ENCODE measurements at regions not wholly inside any gene's neighbourhood (a gene's known extent, or its start where the extent isn't known, plus 50 kb on each side); places are given as distances from the start of the nearest gene placed in this dataset.

DNA sequence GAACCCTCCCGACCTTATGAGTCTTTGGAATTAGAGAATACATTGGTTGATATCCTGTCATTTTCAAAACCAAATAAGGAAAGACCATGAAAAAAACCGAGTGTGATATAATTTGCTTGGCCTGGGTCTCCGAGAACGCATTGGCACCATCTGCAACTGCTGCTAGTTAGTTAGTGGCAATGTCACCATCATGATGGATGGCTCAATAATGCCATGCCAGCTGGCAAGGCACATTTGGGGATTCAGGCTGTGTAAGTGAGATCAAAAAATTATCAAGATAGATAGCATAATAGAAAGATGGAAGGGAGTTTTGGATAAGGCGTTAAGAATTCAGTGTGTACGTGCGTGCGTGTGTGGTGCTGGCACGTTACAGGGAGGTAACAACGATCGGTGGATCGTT lies 134.7 kb upstream of the TCERG1L start:
- TF ChIP-seq, protein P1, sequence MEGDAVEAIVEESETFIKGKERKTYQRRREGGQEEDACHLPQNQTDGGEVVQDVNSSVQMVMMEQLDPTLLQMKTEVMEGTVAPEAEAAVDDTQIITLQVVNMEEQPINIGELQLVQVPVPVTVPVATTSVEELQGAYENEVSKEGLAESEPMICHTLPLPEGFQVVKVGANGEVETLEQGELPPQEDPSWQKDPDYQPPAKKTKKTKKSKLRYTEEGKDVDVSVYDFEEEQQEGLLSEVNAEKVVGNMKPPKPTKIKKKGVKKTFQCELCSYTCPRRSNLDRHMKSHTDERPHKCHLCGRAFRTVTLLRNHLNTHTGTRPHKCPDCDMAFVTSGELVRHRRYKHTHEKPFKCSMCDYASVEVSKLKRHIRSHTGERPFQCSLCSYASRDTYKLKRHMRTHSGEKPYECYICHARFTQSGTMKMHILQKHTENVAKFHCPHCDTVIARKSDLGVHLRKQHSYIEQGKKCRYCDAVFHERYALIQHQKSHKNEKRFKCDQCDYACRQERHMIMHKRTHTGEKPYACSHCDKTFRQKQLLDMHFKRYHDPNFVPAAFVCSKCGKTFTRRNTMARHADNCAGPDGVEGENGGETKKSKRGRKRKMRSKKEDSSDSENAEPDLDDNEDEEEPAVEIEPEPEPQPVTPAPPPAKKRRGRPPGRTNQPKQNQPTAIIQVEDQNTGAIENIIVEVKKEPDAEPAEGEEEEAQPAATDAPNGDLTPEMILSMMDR (conservative IDR thresholded peaks at IDR 0.05): no peak

DNA sequence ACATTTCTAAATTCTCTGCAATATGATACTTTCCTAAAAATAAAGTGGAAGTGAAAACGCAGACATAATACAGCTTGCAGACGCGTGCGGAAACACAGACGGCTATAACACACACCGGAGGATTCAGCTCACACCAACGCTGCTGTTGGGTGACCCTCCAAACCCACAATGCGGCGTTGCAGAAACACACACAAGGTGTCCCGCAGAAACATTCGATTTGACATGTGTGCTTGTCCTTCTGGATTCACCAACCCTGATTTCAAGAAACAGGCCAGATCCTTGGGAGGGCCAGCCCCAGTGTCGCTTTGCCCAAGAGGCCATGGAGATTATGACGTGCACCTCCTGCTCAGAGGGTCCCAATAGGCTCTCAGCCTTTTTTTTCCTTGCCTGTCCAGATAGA lies 136.7 kb upstream of the TCERG1L start:
- TF ChIP-seq, protein P1 (conservative IDR thresholded peaks at IDR 0.05): no peak
- no peak overlapping the region for H3K27ac ChIP-seq

More for the DNA sequence above, 134.7 kb upstream of the TCERG1L start:
- no peak overlapping the region for H3K27ac ChIP-seq

DNA sequence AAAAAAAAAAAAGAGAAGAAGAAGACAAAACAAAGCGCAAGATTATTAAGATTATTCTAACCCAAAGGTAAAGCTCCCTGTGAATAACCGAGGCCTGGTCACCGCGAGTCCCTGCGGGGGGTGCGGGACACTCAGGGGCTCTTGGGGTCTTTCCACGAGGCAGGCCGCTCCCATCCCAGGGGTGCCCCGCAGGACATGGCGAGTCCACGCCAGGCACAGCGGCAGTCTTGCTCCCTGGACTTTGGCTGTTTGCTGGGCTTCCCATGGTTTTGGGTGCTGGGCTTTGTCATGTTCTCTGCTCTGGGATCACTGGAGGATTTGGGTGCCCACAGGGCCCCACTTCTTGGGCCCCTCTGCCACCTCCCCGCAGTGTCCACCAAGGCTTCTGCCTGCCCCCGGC lies 137.4 kb upstream of the TCERG1L start:
- no peak overlapping the region for H3K27ac ChIP-seq

DNA sequence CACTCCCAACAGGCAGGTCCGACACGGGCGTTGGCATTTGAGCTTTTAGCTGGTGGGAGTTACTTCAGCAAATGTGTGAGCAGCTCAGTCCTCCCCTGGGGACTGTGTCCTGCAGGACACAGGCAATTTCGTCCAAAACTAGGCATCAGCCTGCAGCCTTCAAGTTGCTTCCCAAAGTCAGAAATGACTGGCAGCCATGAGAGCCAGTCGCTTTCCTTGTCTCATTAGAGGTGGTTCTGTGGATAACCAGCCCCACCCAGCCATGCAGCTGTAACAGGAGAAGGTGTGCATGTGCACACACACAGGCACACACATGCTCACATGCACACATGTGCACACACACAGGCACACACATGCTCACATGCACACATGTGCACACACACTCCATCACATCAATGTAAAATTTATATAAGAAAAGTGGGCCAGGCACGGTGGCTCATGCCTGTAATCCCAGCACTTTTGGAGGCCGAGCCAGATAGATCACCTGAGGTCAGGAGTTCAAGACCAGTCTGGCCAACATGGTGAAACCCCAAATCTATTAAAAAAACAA lies 138.8 kb upstream of the TCERG1L start:
- no peak overlapping the region for H3K27ac ChIP-seq
- TF ChIP-seq, protein P1 (conservative IDR thresholded peaks at IDR 0.05): no peak

More for the DNA sequence above, 137.4 kb upstream of the TCERG1L start:
- TF ChIP-seq, protein P1 (conservative IDR thresholded peaks at IDR 0.05): no peak

GRCh38 chr10:131451407-131452015 lies 140.0 kb upstream of the TCERG1L start:
- H3K27ac ChIP-seq: no peak overlapping the region
- TF ChIP-seq, protein P1 (conservative IDR thresholded peaks at IDR 0.05): no peak

- TF ChIP-seq, protein P1 (conservative IDR thresholded peaks at IDR 0.05): no peak
- H3K27ac ChIP-seq: no peak overlapping the region
Measured at GRCh38 chr10:131452926-131453720, 141.6 kb upstream of the TCERG1L start.

Measured in VCaP (cell line).